A673 (cell line): ENCODE measurements at regions not wholly inside any gene's neighbourhood (a gene's known extent, or its start where the extent isn't known, plus 50 kb on each side); places are given as distances from the start of the nearest gene placed in this dataset.

ENCODE experiments used
- BruUV-seq: library from RNA; stranded (reverse); fragments of 400-500 nt; replicated peaks from 2 replicates; lab custom pipeline; 2021; lab: Mats Ljungman, UMichigan
- CTCF ChIA-PET: fragments of 300-600 bp; sonication (Branson Sonifier 250); formaldehyde crosslinking; loops from one replicate; lab custom pipeline; 2022; ENCODE audit warnings: antibody characterized with exemption; lab: Charles Lee
- POLR2A ChIA-PET: fragments of 300-600 bp; sonication (Branson Sonifier 250); formaldehyde crosslinking; loops from one replicate; lab custom pipeline; 2022; ENCODE audit warnings: antibody characterized with exemption; ENCODE audit not compliant: low non-redundant PET; lab: Charles Lee
- DNase-seq: peaks from one replicate; pipeline ENCODE4 v3.0.0-alpha.2; 2015; ENCODE audit warnings: low spot score
- H3K27ac ChIP-seq: fragments of 200-600 bp; sonication (generic); 2 replicates; pipeline ENCODE4 v1.5.1; 2016; ENCODE audit warnings: mixed run types, low read depth, mild to moderate bottlenecking, mixed read lengths, antibody characterized with exemption, low read length; ENCODE audit not compliant: poor library complexity, severe bottlenecking
- H3K27me3 ChIP-seq: fragments of 200-600 bp; sonication (generic); replicated peaks from 2 replicates; pipeline ENCODE4 v1.6.1; 2017; ENCODE audit warnings: mixed run types, low read depth, mild to moderate bottlenecking, mixed read lengths, antibody characterized with exemption, low read length; ENCODE audit not compliant: insufficient read depth, poor library complexity
- H3K36me3 ChIP-seq: fragments of 200-600 bp; sonication (generic); 2 replicates; pipeline ENCODE4 v1.6.1; 2016; ENCODE audit warnings: mixed run types, mild to moderate bottlenecking, mixed read lengths, antibody characterized with exemption, low read length; ENCODE audit not compliant: insufficient read depth, poor library complexity, severe bottlenecking
- H3K4me1 ChIP-seq: fragments of 200-600 bp; sonication (generic); 2 replicates; pipeline ENCODE4 v1.6.1; 2017; ENCODE audit warnings: mixed run types, mild to moderate bottlenecking, mixed read lengths, antibody characterized with exemption, low read length; ENCODE audit not compliant: insufficient read depth, poor library complexity, severe bottlenecking
- H3K4me3 ChIP-seq: fragments of 200-600 bp; sonication (generic); 2 replicates; pipeline ENCODE4 v1.5.1; 2016; ENCODE audit warnings: low read depth, mixed run types, mild to moderate bottlenecking, mixed read lengths, low read length; ENCODE audit not compliant: poor library complexity, severe bottlenecking
- H3K9me3 ChIP-seq: fragments of 200-600 bp; sonication (generic); 2 replicates; pipeline ENCODE4 v1.6.1; 2016; ENCODE audit warnings: mixed run types, low read depth, mild to moderate bottlenecking, mixed read lengths, antibody characterized with exemption, low read length; ENCODE audit not compliant: poor library complexity, severe bottlenecking
- EZH2 ChIP-seq: fragments of 200-600 bp; sonication (generic); IDR thresholded peaks from 2 replicates; pipeline ENCODE4 v1.6.1; 2017; ENCODE audit warnings: borderline replicate concordance, low read depth, mild to moderate bottlenecking, mixed read lengths, antibody characterized with exemption, low read length; ENCODE audit not compliant: poor library complexity, severe bottlenecking
- intact Hi-C: fragments of 100-400 bp; cut with micrococcal nuclease; formaldehyde crosslinking; loops from one replicate; pipeline ENCODE4 v1.10.0; 2022; ENCODE audit not compliant: unreplicated experiment
- TF ChIP-seq, protein P1 (sequence below): fragments of 300-800, 200-600 bp; sonication (generic); conservative IDR thresholded peaks from 2 replicates; pipeline ENCODE4 v1.5.1; 2017; ENCODE audit warnings: low read depth, mild to moderate bottlenecking, antibody characterized with exemption, low read length, moderate library complexity, mixed read lengths

DNA sequence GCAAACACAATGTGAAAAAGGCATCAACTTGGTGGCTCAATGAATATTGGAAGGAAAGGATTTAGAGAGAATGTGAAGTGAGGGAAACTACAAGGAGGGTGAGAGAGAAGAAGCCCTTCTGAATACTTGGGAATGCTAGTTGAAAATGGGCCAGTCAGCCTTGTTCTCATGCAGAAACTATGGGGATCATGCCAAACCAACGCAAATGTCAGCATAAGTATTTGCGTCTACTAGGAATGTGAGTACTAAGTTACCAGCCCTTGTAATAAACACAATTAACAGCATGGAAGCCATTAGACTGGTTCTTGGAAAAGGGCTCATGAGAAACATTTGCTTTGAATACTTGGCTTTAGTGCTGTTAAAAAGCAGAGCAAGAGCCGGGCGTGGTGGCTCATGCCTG is 54.9 kb upstream of the AIG1 start:
- no peak for TF ChIP-seq EZH2
- TF ChIP-seq, protein P1, sequence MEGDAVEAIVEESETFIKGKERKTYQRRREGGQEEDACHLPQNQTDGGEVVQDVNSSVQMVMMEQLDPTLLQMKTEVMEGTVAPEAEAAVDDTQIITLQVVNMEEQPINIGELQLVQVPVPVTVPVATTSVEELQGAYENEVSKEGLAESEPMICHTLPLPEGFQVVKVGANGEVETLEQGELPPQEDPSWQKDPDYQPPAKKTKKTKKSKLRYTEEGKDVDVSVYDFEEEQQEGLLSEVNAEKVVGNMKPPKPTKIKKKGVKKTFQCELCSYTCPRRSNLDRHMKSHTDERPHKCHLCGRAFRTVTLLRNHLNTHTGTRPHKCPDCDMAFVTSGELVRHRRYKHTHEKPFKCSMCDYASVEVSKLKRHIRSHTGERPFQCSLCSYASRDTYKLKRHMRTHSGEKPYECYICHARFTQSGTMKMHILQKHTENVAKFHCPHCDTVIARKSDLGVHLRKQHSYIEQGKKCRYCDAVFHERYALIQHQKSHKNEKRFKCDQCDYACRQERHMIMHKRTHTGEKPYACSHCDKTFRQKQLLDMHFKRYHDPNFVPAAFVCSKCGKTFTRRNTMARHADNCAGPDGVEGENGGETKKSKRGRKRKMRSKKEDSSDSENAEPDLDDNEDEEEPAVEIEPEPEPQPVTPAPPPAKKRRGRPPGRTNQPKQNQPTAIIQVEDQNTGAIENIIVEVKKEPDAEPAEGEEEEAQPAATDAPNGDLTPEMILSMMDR: no peak
- ChIA-PET POLR2A (no interaction called here), CTCF (no interaction called here)
- H3K27ac ChIP-seq: no peak overlapping the region
- no peak overlapping the region for H3K4me3 ChIP-seq
- no peaks in the 10 kb centered on the region for H3K27me3 ChIP-seq
- DNase-seq: no peak
- H3K4me1 ChIP-seq: no peaks in the 10 kb centered on the region
- H3K36me3 ChIP-seq: no peaks in the 10 kb centered on the region
- no peaks in the 10 kb centered on the region for H3K9me3 ChIP-seq
- no TSS peak for BruUV-seq
- intact Hi-C loops: no loop called here

DNA sequence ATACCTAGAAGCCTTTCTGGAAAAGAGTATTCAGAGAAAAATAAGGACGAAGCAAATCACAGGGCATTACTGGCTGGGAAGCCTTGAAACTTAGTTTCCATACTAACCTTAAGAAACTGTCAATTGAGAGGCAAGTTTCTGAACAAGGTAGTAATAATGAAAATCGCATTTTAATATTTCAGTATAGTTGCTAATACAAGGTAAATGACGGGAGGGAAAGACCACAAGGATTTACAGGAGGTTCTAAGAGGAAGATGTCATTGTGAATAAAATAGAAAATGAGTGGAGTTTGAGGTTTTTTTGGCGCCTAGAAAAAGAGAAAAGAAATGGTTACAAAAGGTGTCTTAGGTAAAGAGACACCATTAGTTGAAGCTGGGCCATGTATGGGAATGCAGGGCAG is 53.9 kb upstream of the AIG1 start:
- no peak for DNase-seq
- CTCF ChIA-PET: no interaction called here
- H3K4me3 ChIP-seq: no peak overlapping the region
- no TSS peak for BruUV-seq
- H3K27ac ChIP-seq: no peak overlapping the region
- POLR2A ChIA-PET: no interaction called here
- H3K27me3 ChIP-seq: no peaks in the 10 kb centered on the region
- intact Hi-C loops: no loop called here
- no peaks in the 10 kb centered on the region for H3K4me1 ChIP-seq
- H3K36me3 ChIP-seq: no peaks in the 10 kb centered on the region
- H3K9me3 ChIP-seq: no peaks in the 10 kb centered on the region
- TF ChIP-seq, protein P1: no peak
- TF ChIP-seq EZH2: no peak

DNA sequence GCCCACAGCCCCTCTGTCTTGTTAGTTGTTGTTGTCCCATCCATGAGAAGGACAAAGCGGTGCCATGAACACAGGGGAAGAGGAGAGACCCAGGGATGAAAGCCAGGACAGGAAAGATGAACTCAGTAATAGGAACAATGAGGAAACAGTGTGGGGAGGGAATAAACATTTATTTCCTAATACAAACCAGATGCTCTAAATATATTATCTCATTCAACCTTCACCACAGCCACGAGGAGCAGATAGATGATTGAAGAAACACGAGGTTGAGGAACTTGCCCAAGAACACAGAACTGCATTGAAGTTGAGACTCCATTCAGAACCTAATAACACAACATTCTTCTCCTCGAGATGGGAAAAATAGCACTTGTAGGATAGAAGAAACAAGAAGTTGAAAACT is 53.0 kb upstream of the AIG1 start:
- Histone ChIP-seq H3K9me3 (no peaks in the 10 kb centered on the region), H3K27ac (no peak overlapping the region), H3K4me1 (no peaks in the 10 kb centered on the region), H3K36me3 (no peaks in the 10 kb centered on the region), H3K4me3 (no peak overlapping the region), H3K27me3 (no peaks in the 10 kb centered on the region)
- no peak for DNase-seq
- ChIA-PET CTCF (no interaction called here), POLR2A (no interaction called here)
- TF ChIP-seq EZH2: no peak
- TF ChIP-seq, protein P1: no peak
- intact Hi-C loops: no loop called here
- BruUV-seq: no TSS peak
